Astrocyte of the cerebellum (primary cell): ENCODE measurements at regions not wholly inside any gene's neighbourhood (a gene's known extent, or its start where the extent isn't known, plus 50 kb on each side); places are given as distances from the start of the nearest gene placed in this dataset.

Experiments used
- DNase-seq: peaks from one replicate; pipeline ENCODE4 v3.0.0-alpha.2; 2011; ENCODE audit warnings: low read depth
- H3K4me3 ChIP-seq: 2 replicates; pipeline ENCODE4 v1.5.1; 2011; ENCODE audit warnings: mild to moderate bottlenecking, low read depth, low read length, moderate library complexity
- in situ Hi-C: cut with HindIII; loops from 2 replicates; pipeline ENCODE4 v1.10.0; 2017; ENCODE audit warnings: low sequenced_read_pairs
- TF ChIP-seq, protein P1 (sequence below): IDR thresholded peaks from 2 replicates; pipeline ENCODE4 v1.5.1; 2012; ENCODE audit warnings: low read length, low read depth, moderate library complexity, mild to moderate bottlenecking; ENCODE audit errors: missing control alignments

DNA sequence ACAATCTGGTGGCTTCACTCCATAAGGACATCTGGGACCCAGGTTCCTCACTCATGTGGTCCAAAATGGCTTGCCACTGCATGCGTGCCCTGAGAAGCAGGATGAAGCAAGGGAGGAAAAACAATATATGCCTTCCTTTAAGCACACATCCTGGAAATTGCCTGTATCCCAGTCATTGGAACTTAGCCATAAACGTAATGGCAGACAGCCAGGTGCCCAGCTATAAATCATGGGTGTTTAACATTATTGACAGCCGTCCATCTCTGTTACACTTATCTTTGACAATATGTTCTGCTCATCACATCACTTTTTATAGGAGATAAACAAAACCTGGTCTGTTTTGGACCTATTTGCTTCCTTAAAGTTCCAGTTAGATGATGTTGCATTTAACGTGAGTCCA is 181.0 kb downstream of the AASDH start:
- H3K4me3 ChIP-seq, result no peak overlapping the region
- TF ChIP-seq, protein P1, sequence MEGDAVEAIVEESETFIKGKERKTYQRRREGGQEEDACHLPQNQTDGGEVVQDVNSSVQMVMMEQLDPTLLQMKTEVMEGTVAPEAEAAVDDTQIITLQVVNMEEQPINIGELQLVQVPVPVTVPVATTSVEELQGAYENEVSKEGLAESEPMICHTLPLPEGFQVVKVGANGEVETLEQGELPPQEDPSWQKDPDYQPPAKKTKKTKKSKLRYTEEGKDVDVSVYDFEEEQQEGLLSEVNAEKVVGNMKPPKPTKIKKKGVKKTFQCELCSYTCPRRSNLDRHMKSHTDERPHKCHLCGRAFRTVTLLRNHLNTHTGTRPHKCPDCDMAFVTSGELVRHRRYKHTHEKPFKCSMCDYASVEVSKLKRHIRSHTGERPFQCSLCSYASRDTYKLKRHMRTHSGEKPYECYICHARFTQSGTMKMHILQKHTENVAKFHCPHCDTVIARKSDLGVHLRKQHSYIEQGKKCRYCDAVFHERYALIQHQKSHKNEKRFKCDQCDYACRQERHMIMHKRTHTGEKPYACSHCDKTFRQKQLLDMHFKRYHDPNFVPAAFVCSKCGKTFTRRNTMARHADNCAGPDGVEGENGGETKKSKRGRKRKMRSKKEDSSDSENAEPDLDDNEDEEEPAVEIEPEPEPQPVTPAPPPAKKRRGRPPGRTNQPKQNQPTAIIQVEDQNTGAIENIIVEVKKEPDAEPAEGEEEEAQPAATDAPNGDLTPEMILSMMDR, result no peak
- DNase-seq, result no peak
- in situ Hi-C loops, result no loop called here

DNA sequence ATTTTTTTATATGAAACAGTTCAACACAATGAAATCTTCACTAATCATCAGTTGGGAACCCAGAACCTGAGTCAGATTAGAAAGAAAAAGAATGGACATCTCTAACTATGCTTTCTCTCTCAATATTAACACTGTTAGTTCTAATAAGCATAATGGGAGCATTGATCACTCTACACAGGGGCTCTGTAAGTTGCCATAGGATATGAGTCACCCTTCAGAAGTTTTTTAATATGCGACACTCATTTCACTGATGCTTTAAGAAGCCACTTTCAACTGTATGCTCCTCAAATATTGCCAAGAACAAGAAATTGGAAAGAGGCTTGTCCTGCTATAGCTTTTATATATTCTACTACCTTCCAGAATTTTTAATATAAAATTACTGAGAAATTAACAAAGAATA is 187.0 kb downstream of the AASDH start:
- no peak for DNase-seq
- TF ChIP-seq, protein P1, result no peak
- no peak overlapping the region for H3K4me3 ChIP-seq
- in situ Hi-C loops, result no loop called here

DNA sequence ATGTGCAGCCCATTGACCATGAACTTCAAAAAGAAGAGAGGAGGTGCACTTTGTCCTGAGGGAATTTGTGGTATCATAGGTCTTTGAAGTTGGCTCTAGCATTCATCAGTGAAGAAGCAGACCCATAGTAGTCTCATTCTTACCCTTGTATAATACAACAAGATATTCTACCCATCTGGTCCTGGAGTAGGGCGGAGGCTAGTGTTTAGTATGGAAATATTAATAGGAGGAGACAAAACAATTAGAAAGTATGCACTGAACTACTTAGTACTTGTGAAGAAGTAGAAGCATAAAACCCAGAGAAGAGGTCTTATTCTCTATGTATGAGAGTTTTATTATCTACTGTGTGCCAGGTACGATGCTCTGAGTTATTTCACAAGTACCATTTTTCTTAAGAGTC is 189.0 kb downstream of the AASDH start:
- DNase-seq, result no peak
- in situ Hi-C loops, result no loop called here
- H3K4me3 ChIP-seq, result no peak overlapping the region
- TF ChIP-seq, protein P1, result no peak

DNA sequence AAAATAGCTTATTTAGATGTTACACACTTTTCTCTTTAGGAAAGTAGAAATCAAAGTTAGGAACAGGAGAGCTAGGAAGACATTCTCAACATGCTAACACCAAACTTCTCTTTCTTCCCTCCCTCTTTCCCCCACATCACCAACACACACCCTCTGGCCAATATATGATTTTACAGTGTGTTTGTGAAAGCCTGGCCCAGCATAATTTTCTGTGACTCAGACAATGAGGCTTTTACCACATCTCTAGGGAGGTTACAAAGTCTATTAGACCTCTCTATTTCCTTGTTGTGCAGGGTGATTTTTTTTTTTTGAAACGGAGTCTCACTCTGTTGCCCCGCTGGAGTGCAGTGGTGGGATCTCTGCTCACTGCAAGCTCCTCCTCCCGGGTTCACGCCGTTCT is 189.9 kb downstream of the AASDH start:
- TF ChIP-seq, protein P1, result no peak
- in situ Hi-C loops, result no loop called here

DNA sequence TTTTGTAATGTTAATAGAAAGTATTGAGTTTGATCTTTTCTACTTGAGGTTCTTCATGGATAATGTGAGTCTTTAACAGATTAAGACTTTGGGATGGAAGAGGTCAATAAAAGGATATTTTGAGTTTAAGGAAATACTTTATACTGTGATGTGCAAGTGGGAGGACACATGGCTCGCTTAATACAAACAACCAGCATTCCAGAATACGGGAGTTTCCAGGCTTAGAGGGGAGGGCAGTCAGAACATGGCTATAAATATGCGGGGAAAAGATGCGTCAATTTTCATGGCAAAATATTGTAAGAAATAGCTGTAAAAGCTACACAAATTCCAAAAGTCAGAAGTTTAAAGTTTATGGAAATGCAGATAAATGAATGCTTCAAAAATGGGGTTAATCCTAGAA is 192.3 kb downstream of the AASDH start:
- in situ Hi-C loops, result no loop called here
- no peak overlapping the region for H3K4me3 ChIP-seq
- TF ChIP-seq, protein P1, result no peak
- DNase-seq, result no peak

More for the DNA sequence above, 189.9 kb downstream of the AASDH start:
- no peak overlapping the region for H3K4me3 ChIP-seq
- DNase-seq, result peak; percentile 8

DNA sequence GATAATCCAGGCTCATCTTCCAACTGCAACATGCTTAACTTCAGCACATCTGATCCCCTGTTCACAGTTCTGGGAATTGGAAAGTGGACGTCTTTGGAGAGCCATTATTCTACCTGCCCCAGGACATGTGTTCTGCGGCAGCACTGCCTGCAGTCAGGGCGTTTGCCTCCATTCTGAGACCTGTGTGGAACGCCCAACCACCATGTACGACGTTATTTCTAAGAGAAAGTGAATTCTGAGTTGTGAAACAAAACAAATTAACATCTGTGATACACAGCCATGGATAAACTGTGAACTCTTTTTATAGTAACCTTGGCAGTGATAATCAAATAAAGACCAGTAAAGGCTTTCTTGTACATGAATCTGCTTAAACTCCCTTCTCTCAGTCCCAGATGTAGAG is 195.8 kb downstream of the AASDH start:
- in situ Hi-C loops, result no loop called here
- TF ChIP-seq, protein P1, result no peak
- DNase-seq, result no peak
- no peak overlapping the region for H3K4me3 ChIP-seq

DNA sequence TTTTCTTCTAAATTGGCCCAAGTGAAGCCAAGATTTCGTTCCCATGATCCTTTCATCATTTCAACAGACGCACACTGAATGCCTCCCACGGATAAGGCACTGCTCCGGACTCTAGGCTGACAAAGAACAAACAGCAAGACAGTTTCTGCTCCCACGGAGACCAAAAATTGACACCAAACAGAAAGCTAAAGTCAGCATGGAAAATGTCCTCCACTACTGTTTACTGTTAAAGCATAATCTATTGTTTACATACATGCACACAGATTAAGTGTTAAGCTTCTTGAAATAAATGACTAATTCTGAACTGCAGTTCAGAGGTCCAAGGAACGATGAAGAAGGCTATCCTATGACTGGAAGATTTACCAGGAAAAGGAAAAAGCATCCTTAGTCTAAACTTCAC is 199.6 kb downstream of the AASDH start:
- TF ChIP-seq, protein P1, result no peak
- no peak overlapping the region for H3K4me3 ChIP-seq
- no peak for DNase-seq
- in situ Hi-C loops, result loop anchor here (10.0 kb wide), 1 partner anchor 53 kb away; no protein-coding TSS in a partner anchor
